ENCODE measurements at regions not wholly inside any gene's neighbourhood (a gene's known extent, or its start where the extent isn't known, plus 50 kb on each side); places are given as distances from the start of the nearest gene placed in this dataset.

DNA sequence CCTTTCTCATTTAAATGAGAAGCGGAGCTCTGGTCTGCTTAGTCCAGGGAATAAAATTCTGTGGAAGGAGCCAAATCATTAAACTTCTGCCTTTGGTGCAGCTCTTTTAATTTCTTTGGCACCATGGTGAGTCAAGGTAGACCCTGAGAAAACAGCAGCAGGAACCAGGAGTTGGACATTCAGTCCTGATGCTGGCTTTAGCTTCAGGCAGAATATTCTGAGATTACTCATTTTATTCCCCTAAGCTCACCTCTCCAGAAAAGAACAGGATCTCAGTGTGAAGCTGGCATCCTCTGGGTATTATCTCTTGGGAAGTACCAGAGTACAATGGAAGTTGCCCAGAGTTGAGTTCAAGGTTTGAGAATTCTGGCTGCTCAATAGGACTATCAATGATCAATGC is 211.6 kb upstream of the NRP1 start:
- Mint-ChIP-seq H3K27me3 (ENCODE audit: low read depth in 3 of 3) (peaks cover 4 to 23% (median 10%) of the 10 kb centered on the region in 3 donors), H3K9me3 (peaks cover 2 to 13% (median 7%) of the 10 kb centered on the region in 7 donors), H3K36me3 (no peaks in the 10 kb centered on the region), H3K27ac (no peak overlapping the region), H3K4me1 (no peaks in the 10 kb centered on the region), H3K4me3 (no peak overlapping the region)
- intact Hi-C loops (cut with micrococcal nuclease) = no loop called here
- Histone ChIP-seq H3K4me1 (ENCODE audit: control insufficient read depth in 1 of 2, insufficient read depth in 2 of 2, low read length in 2 of 2) (no peaks in the 10 kb centered on the region), H3K4me2 (replicated peaks; ENCODE audit: extremely low read depth, low read length, poor library complexity, severe bottlenecking) (no peak overlapping the region), H3K27me3 (ENCODE audit: control insufficient read depth in 2 of 2, insufficient read depth in 2 of 2, low read length in 2 of 2) (peaks cover 7 to 8% of the 10 kb centered on the region in 2 donors), H3K9ac (ENCODE audit: insufficient read depth, low read length, poor library complexity, severe bottlenecking) (no peak overlapping the region), H3K9me3 (replicated peaks in 1 of 2; ENCODE audit: control insufficient read depth in 1 of 2, insufficient read depth in 1 of 2, low read length in 2 of 2) (no peaks in the 10 kb centered on the region), H3K27ac (ENCODE audit: low read depth in 1 of 2, low read length in 2 of 2) (no peak overlapping the region), H2AFZ (ENCODE audit: insufficient read depth, low read depth, low read length, poor library complexity, severe bottlenecking) (no peak overlapping the region), H4K20me1 (ENCODE audit: insufficient read depth, low read length) (no peaks in the 10 kb centered on the region), H3K36me3 (replicated peaks in 1 of 2; ENCODE audit: control insufficient read depth in 1 of 2, insufficient read depth in 2 of 2, low read length in 2 of 2) (no peaks in the 10 kb centered on the region), H3K4me3 (replicated peaks in 1 of 3; ENCODE audit: low read depth in 2 of 3, low read length in 3 of 3) (no peak overlapping the region), H3K79me2 (ENCODE audit: insufficient read depth, low read length) (no peaks in the 10 kb centered on the region)
- TF ChIP-seq, protein P1, sequence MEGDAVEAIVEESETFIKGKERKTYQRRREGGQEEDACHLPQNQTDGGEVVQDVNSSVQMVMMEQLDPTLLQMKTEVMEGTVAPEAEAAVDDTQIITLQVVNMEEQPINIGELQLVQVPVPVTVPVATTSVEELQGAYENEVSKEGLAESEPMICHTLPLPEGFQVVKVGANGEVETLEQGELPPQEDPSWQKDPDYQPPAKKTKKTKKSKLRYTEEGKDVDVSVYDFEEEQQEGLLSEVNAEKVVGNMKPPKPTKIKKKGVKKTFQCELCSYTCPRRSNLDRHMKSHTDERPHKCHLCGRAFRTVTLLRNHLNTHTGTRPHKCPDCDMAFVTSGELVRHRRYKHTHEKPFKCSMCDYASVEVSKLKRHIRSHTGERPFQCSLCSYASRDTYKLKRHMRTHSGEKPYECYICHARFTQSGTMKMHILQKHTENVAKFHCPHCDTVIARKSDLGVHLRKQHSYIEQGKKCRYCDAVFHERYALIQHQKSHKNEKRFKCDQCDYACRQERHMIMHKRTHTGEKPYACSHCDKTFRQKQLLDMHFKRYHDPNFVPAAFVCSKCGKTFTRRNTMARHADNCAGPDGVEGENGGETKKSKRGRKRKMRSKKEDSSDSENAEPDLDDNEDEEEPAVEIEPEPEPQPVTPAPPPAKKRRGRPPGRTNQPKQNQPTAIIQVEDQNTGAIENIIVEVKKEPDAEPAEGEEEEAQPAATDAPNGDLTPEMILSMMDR (IDR thresholded peaks at IDR 0.05) = no peak
- no peak for DNase-seq
- no CpG with 5 or more reads among the region's 1 CpG for WGBS (ENCODE audit: insufficient coverage)

DNA sequence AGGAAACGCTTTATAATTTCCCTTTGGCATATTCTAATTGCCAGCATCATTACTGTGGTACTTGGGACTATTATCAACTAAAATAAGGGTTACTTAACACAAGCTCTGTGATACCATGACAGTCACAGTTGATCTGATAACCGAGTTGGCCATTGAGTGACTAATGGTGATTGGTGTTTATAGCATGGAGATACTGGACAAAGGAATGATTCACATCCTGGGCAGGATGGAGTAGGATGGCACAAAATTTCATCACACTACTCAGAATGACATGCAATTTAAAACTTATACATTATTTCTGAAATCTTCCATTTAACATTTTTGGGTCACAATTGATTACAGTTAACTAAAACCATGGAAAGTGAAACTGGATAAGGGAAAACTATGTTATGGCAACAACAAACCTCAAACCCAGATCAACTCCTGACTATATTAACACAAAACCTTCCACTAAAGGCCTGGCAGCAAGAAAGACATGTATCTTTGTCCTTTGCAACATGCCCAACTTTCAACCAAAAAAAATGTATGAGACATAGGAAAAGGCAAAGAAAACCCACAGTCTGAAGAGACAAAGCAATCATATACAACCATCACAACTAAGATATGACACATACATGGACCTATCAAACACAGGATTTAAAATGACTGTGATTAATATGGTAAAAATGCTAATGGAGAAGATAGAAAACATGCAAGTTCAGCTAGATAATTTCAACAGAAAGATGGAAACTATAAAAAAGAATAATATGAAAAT is 208.5 kb upstream of the NRP1 start:
- intact Hi-C loops (cut with micrococcal nuclease) = no loop called here
- Mint-ChIP-seq H3K4me3 (no peak overlapping the region), H3K27ac (no peak overlapping the region), H3K27me3 (ENCODE audit: low read depth in 3 of 3) (peaks cover 1 to 18% (median 9%) of the 10 kb centered on the region in 3 donors), H3K4me1 (no peaks in the 10 kb centered on the region), H3K36me3 (no peaks in the 10 kb centered on the region), H3K9me3 (peaks cover 0 to 12% (median 8%) of the 10 kb centered on the region in 7 donors)
- DNase-seq = peak in 1 of 3 donors; percentile 43
- H3K27me3 ChIP-seq (ENCODE audit: control insufficient read depth in 2 of 2, insufficient read depth in 2 of 2, low read length in 2 of 2) = peaks cover 7 to 11% of the 10 kb centered on the region in 2 donors
- TF ChIP-seq, protein P1 (IDR thresholded peaks at IDR 0.05) = no peak
- H3K4me3 ChIP-seq (replicated peaks in 1 of 3; ENCODE audit: low read depth in 2 of 3, low read length in 3 of 3) = no peak overlapping the region
- no peaks in the 10 kb centered on the region for H3K79me2 ChIP-seq (ENCODE audit: insufficient read depth, low read length)
- no peak overlapping the region for H3K9ac ChIP-seq (ENCODE audit: insufficient read depth, low read length, poor library complexity, severe bottlenecking)
- no CpG with 5 or more reads among the region's 2 CpGs for WGBS (ENCODE audit: insufficient coverage)
- H3K9me3 ChIP-seq (replicated peaks in 1 of 2; ENCODE audit: control insufficient read depth in 1 of 2, insufficient read depth in 1 of 2, low read length in 2 of 2) = no peaks in the 10 kb centered on the region
- H3K36me3 ChIP-seq (replicated peaks in 1 of 2; ENCODE audit: control insufficient read depth in 1 of 2, insufficient read depth in 2 of 2, low read length in 2 of 2) = no peaks in the 10 kb centered on the region
- no peak overlapping the region for H3K4me2 ChIP-seq (replicated peaks; ENCODE audit: extremely low read depth, low read length, poor library complexity, severe bottlenecking)
- no peaks in the 10 kb centered on the region for H4K20me1 ChIP-seq (ENCODE audit: insufficient read depth, low read length)
- H2AFZ ChIP-seq (ENCODE audit: insufficient read depth, low read depth, low read length, poor library complexity, severe bottlenecking) = no peak overlapping the region
- H3K27ac ChIP-seq (ENCODE audit: low read depth in 1 of 2, low read length in 2 of 2) = no peak overlapping the region
- H3K4me1 ChIP-seq (ENCODE audit: control insufficient read depth in 1 of 2, insufficient read depth in 2 of 2, low read length in 2 of 2) = no peaks in the 10 kb centered on the region

All from CD14-positive monocyte (primary cell).